ENCODE measurements at regions not wholly inside any gene's neighbourhood (a gene's known extent, or its start where the extent isn't known, plus 50 kb on each side); places are given as distances from the start of the nearest gene placed in this dataset.

DNA sequence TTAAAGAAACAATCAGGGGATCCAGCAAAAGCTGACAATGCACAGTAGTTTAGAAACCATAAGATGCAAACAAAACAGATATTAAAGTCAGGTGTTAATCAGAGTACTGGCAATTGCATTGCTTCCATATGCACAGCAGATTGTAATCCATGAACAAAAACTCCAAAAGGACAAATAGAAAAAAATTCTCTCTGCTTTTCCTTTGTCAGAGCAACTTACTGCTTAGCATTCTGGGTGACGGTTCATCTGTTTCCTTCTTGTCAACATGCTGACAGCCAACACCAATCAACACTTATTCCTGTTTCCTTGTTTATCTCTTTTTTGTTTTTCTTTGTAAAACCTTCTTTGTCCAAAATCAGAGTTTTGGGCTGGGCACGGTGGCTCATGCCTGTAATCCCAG lies 473.1 kb downstream of the XIRP2 start:
- TF ChIP-seq, protein P1, sequence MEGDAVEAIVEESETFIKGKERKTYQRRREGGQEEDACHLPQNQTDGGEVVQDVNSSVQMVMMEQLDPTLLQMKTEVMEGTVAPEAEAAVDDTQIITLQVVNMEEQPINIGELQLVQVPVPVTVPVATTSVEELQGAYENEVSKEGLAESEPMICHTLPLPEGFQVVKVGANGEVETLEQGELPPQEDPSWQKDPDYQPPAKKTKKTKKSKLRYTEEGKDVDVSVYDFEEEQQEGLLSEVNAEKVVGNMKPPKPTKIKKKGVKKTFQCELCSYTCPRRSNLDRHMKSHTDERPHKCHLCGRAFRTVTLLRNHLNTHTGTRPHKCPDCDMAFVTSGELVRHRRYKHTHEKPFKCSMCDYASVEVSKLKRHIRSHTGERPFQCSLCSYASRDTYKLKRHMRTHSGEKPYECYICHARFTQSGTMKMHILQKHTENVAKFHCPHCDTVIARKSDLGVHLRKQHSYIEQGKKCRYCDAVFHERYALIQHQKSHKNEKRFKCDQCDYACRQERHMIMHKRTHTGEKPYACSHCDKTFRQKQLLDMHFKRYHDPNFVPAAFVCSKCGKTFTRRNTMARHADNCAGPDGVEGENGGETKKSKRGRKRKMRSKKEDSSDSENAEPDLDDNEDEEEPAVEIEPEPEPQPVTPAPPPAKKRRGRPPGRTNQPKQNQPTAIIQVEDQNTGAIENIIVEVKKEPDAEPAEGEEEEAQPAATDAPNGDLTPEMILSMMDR (IDR thresholded peaks at IDR 0.05) = no peak
- TF ChIP-seq POLR2AphosphoS5 (IDR thresholded peaks at IDR 0.05; ENCODE audit: low read depth, low read length) (no peak), GATA2 (CRISPR knock-in tag; IDR thresholded peaks at IDR 0.05) (no peak), ELF1 (IDR thresholded peaks at IDR 0.05) (no peak), NRF1 (IDR thresholded peaks at IDR 0.05; ENCODE audit: low read depth, low read length) (no peak)
- TF ChIP-seq, protein P2, sequence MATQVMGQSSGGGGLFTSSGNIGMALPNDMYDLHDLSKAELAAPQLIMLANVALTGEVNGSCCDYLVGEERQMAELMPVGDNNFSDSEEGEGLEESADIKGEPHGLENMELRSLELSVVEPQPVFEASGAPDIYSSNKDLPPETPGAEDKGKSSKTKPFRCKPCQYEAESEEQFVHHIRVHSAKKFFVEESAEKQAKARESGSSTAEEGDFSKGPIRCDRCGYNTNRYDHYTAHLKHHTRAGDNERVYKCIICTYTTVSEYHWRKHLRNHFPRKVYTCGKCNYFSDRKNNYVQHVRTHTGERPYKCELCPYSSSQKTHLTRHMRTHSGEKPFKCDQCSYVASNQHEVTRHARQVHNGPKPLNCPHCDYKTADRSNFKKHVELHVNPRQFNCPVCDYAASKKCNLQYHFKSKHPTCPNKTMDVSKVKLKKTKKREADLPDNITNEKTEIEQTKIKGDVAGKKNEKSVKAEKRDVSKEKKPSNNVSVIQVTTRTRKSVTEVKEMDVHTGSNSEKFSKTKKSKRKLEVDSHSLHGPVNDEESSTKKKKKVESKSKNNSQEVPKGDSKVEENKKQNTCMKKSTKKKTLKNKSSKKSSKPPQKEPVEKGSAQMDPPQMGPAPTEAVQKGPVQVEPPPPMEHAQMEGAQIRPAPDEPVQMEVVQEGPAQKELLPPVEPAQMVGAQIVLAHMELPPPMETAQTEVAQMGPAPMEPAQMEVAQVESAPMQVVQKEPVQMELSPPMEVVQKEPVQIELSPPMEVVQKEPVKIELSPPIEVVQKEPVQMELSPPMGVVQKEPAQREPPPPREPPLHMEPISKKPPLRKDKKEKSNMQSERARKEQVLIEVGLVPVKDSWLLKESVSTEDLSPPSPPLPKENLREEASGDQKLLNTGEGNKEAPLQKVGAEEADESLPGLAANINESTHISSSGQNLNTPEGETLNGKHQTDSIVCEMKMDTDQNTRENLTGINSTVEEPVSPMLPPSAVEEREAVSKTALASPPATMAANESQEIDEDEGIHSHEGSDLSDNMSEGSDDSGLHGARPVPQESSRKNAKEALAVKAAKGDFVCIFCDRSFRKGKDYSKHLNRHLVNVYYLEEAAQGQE (IDR thresholded peaks at IDR 0.05; ENCODE audit: low read depth, low read length) = no peak
- TF ChIP-seq, protein P3, sequence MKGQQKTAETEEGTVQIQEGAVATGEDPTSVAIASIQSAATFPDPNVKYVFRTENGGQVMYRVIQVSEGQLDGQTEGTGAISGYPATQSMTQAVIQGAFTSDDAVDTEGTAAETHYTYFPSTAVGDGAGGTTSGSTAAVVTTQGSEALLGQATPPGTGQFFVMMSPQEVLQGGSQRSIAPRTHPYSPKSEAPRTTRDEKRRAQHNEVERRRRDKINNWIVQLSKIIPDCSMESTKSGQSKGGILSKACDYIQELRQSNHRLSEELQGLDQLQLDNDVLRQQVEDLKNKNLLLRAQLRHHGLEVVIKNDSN (IDR thresholded peaks at IDR 0.05; ENCODE audit: borderline replicate concordance, low read depth) = no peak

Data from SK-N-SH (cell line).